GM18499 (cell line): ENCODE measurements at regions not wholly inside any gene's neighbourhood (a gene's known extent, or its start where the extent isn't known, plus 50 kb on each side); places are given as distances from the start of the nearest gene placed in this dataset.

Experiments used
- ATAC-seq: cut with Tn5 transposase; IDR thresholded peaks from one replicate; pipeline ENCODE4 v1.9.1; 2021; ENCODE audit warnings: moderate number of reproducible peaks; ENCODE audit not compliant: insufficient read depth, unreplicated experiment

GRCh38 chr2:53455094-53455493 lies 312.5 kb upstream of the CHAC2 start:
- no peak for ATAC-seq

- no peak for ATAC-seq
Measured at GRCh38 chr2:53452957-53453748, 314.5 kb upstream of the CHAC2 start.

GRCh38 chr2:53452400-53452799 lies 315.2 kb upstream of the CHAC2 start:
- no peak for ATAC-seq

- no peak for ATAC-seq
Measured at GRCh38 chr2:53450923-53451322, 316.7 kb upstream of the CHAC2 start.

GRCh38 chr2:53448591-53448990 lies 319.0 kb upstream of the CHAC2 start:
- ATAC-seq: no peak

- ATAC-seq: no peak
Measured at GRCh38 chr2:53448086-53448485, 319.5 kb upstream of the CHAC2 start.

- no peak for ATAC-seq
Measured at GRCh38 chr2:53445383-53446070, 322.1 kb upstream of the CHAC2 start.

- no peak for ATAC-seq
Measured at GRCh38 chr2:53442783-53443182, 324.8 kb upstream of the CHAC2 start.

- no peak for ATAC-seq
Measured at GRCh38 chr2:53442093-53442492, 325.5 kb upstream of the CHAC2 start.

GRCh38 chr2:53438692-53439091 lies 328.9 kb upstream of the CHAC2 start:
- ATAC-seq: no peak

- no peak for ATAC-seq
Measured at GRCh38 chr2:53438100-53438499, 329.5 kb upstream of the CHAC2 start.

GRCh38 chr2:53437371-53437770 lies 330.2 kb upstream of the CHAC2 start:
- no peak for ATAC-seq

- no peak for ATAC-seq
Measured at GRCh38 chr2:53436882-53437281, 330.7 kb upstream of the CHAC2 start.

GRCh38 chr2:53435610-53436009 lies 332.0 kb upstream of the CHAC2 start:
- no peak for ATAC-seq

GRCh38 chr2:53434466-53434865 lies 333.1 kb upstream of the CHAC2 start:
- ATAC-seq: no peak

- ATAC-seq: no peak
Measured at GRCh38 chr2:53432936-53433335, 334.7 kb upstream of the CHAC2 start.

- ATAC-seq: no peak
Measured at GRCh38 chr2:53429901-53430300, 337.7 kb upstream of the CHAC2 start.

- no peak for ATAC-seq
Measured at GRCh38 chr2:53424902-53425301, 342.7 kb upstream of the CHAC2 start.

- no peak for ATAC-seq
Measured at GRCh38 chr2:53423465-53423864, 344.1 kb upstream of the CHAC2 start.

- ATAC-seq: no peak
Measured at GRCh38 chr2:53422979-53423378, 344.6 kb upstream of the CHAC2 start.

- no peak for ATAC-seq
Measured at GRCh38 chr2:53417385-53417784, 350.2 kb upstream of the CHAC2 start.
